ENCODE measurements at regions not wholly inside any gene's neighbourhood (a gene's known extent, or its start where the extent isn't known, plus 50 kb on each side); places are given as distances from the start of the nearest gene placed in this dataset.

- no peak for TF ChIP-seq CTCF (IDR thresholded peaks at IDR 0.05)
- TF ChIP-seq POLR2A (IDR thresholded peaks at IDR 0.05), result no peak
These were observed 153.4 kb upstream of the KLF14 start for GRCh38 chr7:130887182-130887956.

All from testis (tissue), 2 donors.